Calu3 (cell line): ENCODE measurements at regions not wholly inside any gene's neighbourhood (a gene's known extent, or its start where the extent isn't known, plus 50 kb on each side); places are given as distances from the start of the nearest gene placed in this dataset.

ENCODE experiments used
- BruUV-seq: library from RNA; stranded (reverse); fragments of 400-500 nt; replicated peaks from 2 replicates; lab custom pipeline; 2021; lab: Mats Ljungman, UMichigan
- CTCF ChIA-PET: fragments of 300-600 bp; sonication (Branson Sonifier 250); formaldehyde crosslinking; loops from one replicate; lab custom pipeline; 2022; ENCODE audit warnings: antibody characterized with exemption; lab: Charles Lee
- DNase-seq: peaks from one replicate; pipeline ENCODE4 v3.0.0; 2022
- H3K27ac Mint-ChIP-seq: one replicate; pipeline ENCODE4 v1.8.0; 2022; ENCODE audit warnings: mixed read lengths; ENCODE audit not compliant: unreplicated experiment
- H3K27me3 Mint-ChIP-seq: one replicate; pipeline ENCODE4 v1.8.0; 2022; ENCODE audit warnings: mixed read lengths; ENCODE audit not compliant: unreplicated experiment
- H3K36me3 Mint-ChIP-seq: one replicate; pipeline ENCODE4 v1.8.0; 2022; ENCODE audit warnings: mild to moderate bottlenecking, moderate library complexity, mixed read lengths; ENCODE audit not compliant: insufficient read depth, unreplicated experiment
- H3K4me1 Mint-ChIP-seq: one replicate; pipeline ENCODE4 v1.8.0; 2022; ENCODE audit warnings: mild to moderate bottlenecking, low read depth, mixed read lengths; ENCODE audit not compliant: unreplicated experiment
- H3K4me3 Mint-ChIP-seq: one replicate; pipeline ENCODE4 v1.8.0; 2022; ENCODE audit warnings: mild to moderate bottlenecking, low read depth, moderate library complexity, mixed read lengths; ENCODE audit not compliant: unreplicated experiment
- H3K9me3 Mint-ChIP-seq: one replicate; pipeline ENCODE4 v1.8.0; 2022; ENCODE audit warnings: low read depth, mixed read lengths; ENCODE audit not compliant: unreplicated experiment
- intact Hi-C: fragments of 100-400 bp; cut with micrococcal nuclease; formaldehyde crosslinking; loops from one replicate; pipeline ENCODE4 v1.10.0; 2022; ENCODE audit not compliant: unreplicated experiment
- TF ChIP-seq, protein P1 (sequence below): fragments of 200-600 bp; IDR thresholded peaks from one replicate; pipeline ENCODE4 v1.8.0; 2022; ENCODE audit warnings: antibody characterized with exemption; ENCODE audit not compliant: unreplicated experiment

DNA sequence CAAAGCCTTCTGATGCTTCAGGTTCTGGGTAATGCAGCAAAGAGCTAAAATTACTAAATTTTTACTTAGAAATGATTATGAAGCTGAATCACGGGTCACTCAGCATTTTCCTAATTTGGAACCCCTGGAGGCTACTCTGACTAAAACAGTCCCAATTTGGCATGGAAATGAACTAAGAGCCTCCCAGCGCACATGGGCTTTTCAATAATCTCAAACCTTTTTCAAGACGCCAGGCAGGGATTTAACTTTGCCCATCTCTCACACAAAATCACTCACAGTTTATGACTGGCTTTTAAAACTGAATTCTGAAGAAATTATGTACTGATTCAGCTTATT, 68.3 kb downstream of the LLPH start:
- intact Hi-C loops: no loop called here

DNA sequence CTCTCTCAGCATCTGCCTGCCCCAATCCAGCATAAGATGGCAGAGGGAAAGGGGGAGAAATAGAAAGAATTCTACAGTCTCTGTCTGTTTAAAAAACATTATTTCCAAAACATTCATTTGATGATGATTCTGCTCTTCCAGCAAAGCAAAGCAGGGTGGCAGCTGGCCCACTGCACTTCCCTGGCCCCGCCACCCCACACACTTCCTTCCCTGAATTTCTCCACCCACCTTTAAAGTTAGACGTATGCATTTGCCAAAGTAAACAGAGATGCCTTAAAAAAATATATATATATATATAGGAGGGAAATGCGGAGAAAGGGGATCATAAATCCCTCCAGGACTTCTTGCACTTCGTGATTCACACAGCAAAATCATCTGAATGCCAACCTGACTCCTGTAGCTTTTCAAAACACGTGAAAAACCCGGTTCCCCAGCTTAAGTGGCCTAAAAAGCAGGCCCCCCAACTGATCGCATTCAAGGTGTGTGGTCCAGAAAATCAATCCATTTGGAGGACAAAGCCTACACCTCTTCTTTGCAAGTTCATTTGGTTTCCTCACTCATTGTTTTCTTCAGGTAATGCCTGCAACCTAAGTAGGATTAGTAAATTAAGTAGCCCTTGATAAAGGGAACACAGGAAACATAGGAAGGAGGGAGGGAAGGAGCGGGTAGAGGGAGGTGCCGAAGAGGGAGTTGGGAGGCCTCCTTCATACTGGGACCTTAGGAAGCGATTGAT, 68.8 kb downstream of the LLPH start:
- peaks cover 12% of the 10 kb centered on the region for H3K4me1 Mint-ChIP-seq
- BruUV-seq: no TSS peak
- intact Hi-C loops: no loop called here
- H3K9me3 Mint-ChIP-seq: no peaks in the 10 kb centered on the region
- H3K4me3 Mint-ChIP-seq: no peak overlapping the region
- CTCF ChIA-PET: interaction anchor here (0.6 kb wide), 1 partner anchor 1472 kb away, joined by 9 read pairs; no protein-coding TSS in a partner anchor
- TF ChIP-seq, protein P1, sequence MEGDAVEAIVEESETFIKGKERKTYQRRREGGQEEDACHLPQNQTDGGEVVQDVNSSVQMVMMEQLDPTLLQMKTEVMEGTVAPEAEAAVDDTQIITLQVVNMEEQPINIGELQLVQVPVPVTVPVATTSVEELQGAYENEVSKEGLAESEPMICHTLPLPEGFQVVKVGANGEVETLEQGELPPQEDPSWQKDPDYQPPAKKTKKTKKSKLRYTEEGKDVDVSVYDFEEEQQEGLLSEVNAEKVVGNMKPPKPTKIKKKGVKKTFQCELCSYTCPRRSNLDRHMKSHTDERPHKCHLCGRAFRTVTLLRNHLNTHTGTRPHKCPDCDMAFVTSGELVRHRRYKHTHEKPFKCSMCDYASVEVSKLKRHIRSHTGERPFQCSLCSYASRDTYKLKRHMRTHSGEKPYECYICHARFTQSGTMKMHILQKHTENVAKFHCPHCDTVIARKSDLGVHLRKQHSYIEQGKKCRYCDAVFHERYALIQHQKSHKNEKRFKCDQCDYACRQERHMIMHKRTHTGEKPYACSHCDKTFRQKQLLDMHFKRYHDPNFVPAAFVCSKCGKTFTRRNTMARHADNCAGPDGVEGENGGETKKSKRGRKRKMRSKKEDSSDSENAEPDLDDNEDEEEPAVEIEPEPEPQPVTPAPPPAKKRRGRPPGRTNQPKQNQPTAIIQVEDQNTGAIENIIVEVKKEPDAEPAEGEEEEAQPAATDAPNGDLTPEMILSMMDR: no peak
- no peaks in the 10 kb centered on the region for H3K27me3 Mint-ChIP-seq
- H3K27ac Mint-ChIP-seq: no peak overlapping the region
- H3K36me3 Mint-ChIP-seq: no peaks in the 10 kb centered on the region
- DNase-seq: no peak

More for the DNA sequence above, 68.3 kb downstream of the LLPH start:
- TF ChIP-seq, protein P1: no peak
- Mint-ChIP-seq H3K4me3 (no peak overlapping the region), H3K4me1 (peaks cover 17% of the 10 kb centered on the region), H3K36me3 (no peaks in the 10 kb centered on the region), H3K27ac (no peak overlapping the region), H3K27me3 (no peaks in the 10 kb centered on the region), H3K9me3 (no peaks in the 10 kb centered on the region)
- CTCF ChIA-PET: no interaction called here
- no TSS peak for BruUV-seq
- DNase-seq: no peak

DNA sequence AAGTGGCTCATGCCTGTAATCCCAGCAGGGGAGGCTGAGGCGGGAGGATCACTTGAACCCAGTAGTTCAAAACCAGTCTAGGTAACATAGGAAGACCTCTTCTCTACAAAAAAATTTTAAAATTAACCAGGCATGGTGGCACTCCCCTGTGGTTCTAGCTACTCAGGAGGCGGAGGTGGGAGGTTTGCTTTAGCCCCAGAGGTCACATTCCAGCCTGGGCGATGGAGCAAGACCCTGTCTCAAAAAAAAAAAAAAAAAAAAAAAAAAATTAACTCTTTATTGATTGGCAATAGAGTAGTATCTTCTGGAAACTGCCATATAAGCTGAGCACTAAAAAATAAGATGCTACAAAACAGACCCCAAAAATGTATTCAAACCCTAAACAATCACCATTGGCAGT, 69.5 kb downstream of the LLPH start:
- H3K4me3 Mint-ChIP-seq: no peak overlapping the region
- intact Hi-C loops: no loop called here

DNA sequence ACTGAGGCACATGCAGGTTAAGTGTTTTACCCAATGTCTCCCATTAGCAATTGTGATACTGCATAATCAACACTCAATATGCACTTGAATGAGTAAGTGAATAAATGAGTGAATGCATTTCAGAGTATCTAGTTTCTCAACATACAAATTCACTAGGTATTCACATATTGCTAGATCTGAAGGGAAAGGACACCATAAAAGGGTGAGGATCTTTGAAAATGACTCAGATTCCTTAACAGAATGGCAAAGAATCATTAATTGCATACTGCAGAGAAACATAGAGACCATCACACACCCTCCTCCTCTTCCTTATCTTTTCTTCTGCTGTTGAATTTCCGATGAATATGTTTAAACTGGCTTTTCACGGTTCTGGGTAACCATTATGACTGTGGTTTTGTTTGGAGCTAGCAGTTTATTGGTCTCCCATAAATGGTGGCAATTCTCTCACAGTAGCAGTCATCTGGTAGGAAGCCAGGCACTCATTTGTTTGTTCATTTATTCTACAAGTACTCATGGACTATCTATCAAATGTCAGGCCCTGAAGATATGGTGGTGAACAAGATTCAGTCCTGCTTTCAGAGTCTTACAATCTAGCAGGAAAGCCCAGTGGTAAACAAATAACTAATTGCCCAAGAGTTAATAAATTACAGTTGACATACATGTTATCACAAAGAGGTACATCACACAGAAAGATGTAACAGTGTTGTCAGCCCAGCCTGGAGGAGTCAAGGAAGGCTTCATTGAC, 70.2 kb downstream of the LLPH start:
- no peak overlapping the region for H3K27ac Mint-ChIP-seq
- intact Hi-C loops: no loop called here
- TF ChIP-seq, protein P1: no peak
- H3K27me3 Mint-ChIP-seq: no peaks in the 10 kb centered on the region
- H3K36me3 Mint-ChIP-seq: no peaks in the 10 kb centered on the region
- no peaks in the 10 kb centered on the region for H3K9me3 Mint-ChIP-seq
- no peak for DNase-seq
- CTCF ChIA-PET: no interaction called here
- no peak overlapping the region for H3K4me3 Mint-ChIP-seq
- BruUV-seq: no TSS peak
- no peaks in the 10 kb centered on the region for H3K4me1 Mint-ChIP-seq

More for the DNA sequence above, 69.5 kb downstream of the LLPH start:
- Mint-ChIP-seq H3K27me3 (no peaks in the 10 kb centered on the region), H3K36me3 (no peaks in the 10 kb centered on the region), H3K4me1 (peaks cover 6% of the 10 kb centered on the region), H3K27ac (no peak overlapping the region), H3K9me3 (no peaks in the 10 kb centered on the region)
- TF ChIP-seq, protein P1: no peak
- CTCF ChIA-PET: interaction anchor here (0.6 kb wide), 1 partner anchor 1471 kb away, joined by 9 read pairs; no protein-coding TSS in a partner anchor
- no peak for DNase-seq
- no TSS peak for BruUV-seq
